Keratinocyte (primary cell): ENCODE measurements at regions not wholly inside any gene's neighbourhood (a gene's known extent, or its start where the extent isn't known, plus 50 kb on each side); places are given as distances from the start of the nearest gene placed in this dataset.

Experiments used
- CTCF ChIP-seq, 3 experiments: IDR thresholded peaks in 1 of 3; conservative IDR thresholded peaks in 1 of 3; optimal IDR thresholded peaks in 1 of 3; 2 replicates in 2 of 3; 3 replicates in 1 of 3; pipeline versions ENCODE3 to v1.5.1; 2011; ENCODE audit warnings: low read length in 3 of 3, mild to moderate bottlenecking in 3 of 3, moderate library complexity in 2 of 3, control low read depth in 1 of 3, inconsistent platforms in 1 of 3; ENCODE audit not compliant: insufficient read depth in 2 of 3; ENCODE audit errors: extremely low read depth in 1 of 3
- EZH2 ChIP-seq: IDR thresholded peaks from one replicate; pipeline ENCODE4 v1.6.1; 2012; ENCODE audit warnings: inconsistent platforms, mild to moderate bottlenecking, low read length, moderate library complexity

GRCh38 chr1:185562461-185563359 lies 171.5 kb upstream of the HMCN1 start:
- TF ChIP-seq CTCF (optimal IDR thresholded peaks at IDR 0.05 in 1 of 3, IDR thresholded peaks at IDR 0.05 in 1 of 3, conservative IDR thresholded peaks at IDR 0.05 in 1 of 3; ENCODE audit: extremely low read depth in 1 of 3, insufficient read depth in 2 of 3, low read length in 3 of 3) (no peak), EZH2 (no peak)
